GM12891 (cell line): ENCODE measurements at regions not wholly inside any gene's neighbourhood (a gene's known extent, or its start where the extent isn't known, plus 50 kb on each side); places are given as distances from the start of the nearest gene placed in this dataset.
"Not testable (repeated sequence)": the region's sequence is repeated elsewhere in the genome, so short reads cannot be mapped to it uniquely, and the experiment has no call there.

Source experiments
- DNase-seq: peaks from one replicate; pipeline ENCODE4 v3.0.0; 2011; ENCODE audit warnings: low spot score; ENCODE audit not compliant: insufficient read length
- FAIRE-seq: peaks from 2 replicates; lab custom pipeline; 2011; peaks lifted over from hg19 to GRCh38; lab: Jason Lieb, UNC
- PAX5 ChIP-seq: IDR thresholded peaks from 2 replicates; pipeline ENCODE4 v1.6.1; 2011; ENCODE audit warnings: low read length, moderate library complexity, mild to moderate bottlenecking; ENCODE audit not compliant: insufficient read depth, severe bottlenecking
- POLR2A ChIP-seq: IDR thresholded peaks from 2 replicates; pipeline ENCODE4 v1.6.1; 2011; ENCODE audit warnings: low read depth, low read length, control low read depth
- POLR2AphosphoS5 ChIP-seq: IDR thresholded peaks from 2 replicates; pipeline ENCODE4 v1.6.1; 2011; ENCODE audit warnings: low read depth, low read length, control low read depth
- POU2F2 ChIP-seq: IDR thresholded peaks from 2 replicates; pipeline ENCODE4 v1.6.1; 2011; ENCODE audit warnings: low read depth, mild to moderate bottlenecking, control low read depth, low read length, moderate library complexity
- SPI1 ChIP-seq: IDR thresholded peaks from 2 replicates; pipeline ENCODE4 v1.6.1; 2011; ENCODE audit warnings: low read depth, low read length, control low read depth
- TAF1 ChIP-seq: IDR thresholded peaks from 2 replicates; pipeline ENCODE4 v1.6.1; 2011; ENCODE audit warnings: low read depth, low read length, control low read depth

DNA sequence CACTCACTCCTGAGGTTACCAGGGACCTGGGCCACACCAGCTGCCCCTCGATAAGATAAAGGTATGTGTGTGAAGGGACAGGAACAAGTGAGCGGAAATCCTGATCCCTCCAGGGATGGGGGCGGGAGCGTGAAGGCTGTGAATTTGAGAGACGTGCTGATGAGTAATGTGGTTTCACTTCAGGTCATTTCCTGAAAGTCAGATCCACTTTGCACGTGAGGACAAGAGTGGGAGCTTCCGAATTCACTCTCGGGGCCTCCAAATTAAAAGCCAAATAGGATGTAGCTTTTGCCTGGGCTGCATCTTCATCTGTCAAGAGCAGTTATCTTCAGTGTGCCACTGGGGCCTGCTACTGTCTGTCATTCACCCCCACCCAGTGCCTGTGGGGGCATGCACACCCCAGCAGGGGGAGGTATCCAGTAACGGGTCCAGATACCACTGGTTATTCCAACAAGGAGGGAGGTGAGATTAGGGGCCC is 87.4 kb upstream of the LHX1 start:
- no peak for FAIRE-seq
- TF ChIP-seq POLR2A (no peak), PAX5 (no peak), TAF1 (no peak), SPI1 (no peak), POU2F2 (no peak), POLR2AphosphoS5 (no peak)
- DNase-seq: no peak

DNA sequence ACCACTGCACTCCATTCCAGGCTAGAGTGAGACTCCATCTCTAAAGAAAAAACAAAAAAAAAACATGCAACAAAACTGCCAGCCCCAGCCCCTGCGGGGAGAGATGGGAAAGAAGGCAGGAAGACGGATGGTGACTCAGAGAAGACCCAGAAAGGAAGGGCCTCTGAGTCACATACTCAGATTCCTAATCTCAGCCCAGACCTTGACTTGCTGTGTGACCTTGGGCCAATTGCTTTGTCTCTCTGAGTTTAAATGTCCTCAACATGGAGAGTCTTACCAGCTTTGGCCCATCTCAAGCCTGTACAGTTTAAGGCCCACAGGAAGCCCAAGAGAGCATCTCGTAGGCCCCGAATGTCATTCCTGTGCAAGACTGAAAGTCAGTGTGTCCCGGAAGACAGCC is 86.5 kb upstream of the LHX1 start:
- DNase-seq (no peak), FAIRE-seq (no peak)
- TF ChIP-seq SPI1: no peak
- TF ChIP-seq POU2F2: no peak
- TF ChIP-seq TAF1: no peak
- no peak for TF ChIP-seq POLR2AphosphoS5
- TF ChIP-seq PAX5: no peak
- TF ChIP-seq POLR2A: no peak

- no peak for DNase-seq
- no peak for FAIRE-seq
- TF ChIP-seq POLR2A (no peak), PAX5 (no peak), POU2F2 (no peak), TAF1 (no peak), POLR2AphosphoS5 (no peak), SPI1 (no peak)
These were observed 86.0 kb upstream of the LHX1 start for GRCh38 chr17:36851250-36851649.

- FAIRE-seq, DNase-seq: not testable (repeated sequence)
These were observed 84.8 kb upstream of the LHX1 start for GRCh38 chr17:36852478-36852877.

DNA sequence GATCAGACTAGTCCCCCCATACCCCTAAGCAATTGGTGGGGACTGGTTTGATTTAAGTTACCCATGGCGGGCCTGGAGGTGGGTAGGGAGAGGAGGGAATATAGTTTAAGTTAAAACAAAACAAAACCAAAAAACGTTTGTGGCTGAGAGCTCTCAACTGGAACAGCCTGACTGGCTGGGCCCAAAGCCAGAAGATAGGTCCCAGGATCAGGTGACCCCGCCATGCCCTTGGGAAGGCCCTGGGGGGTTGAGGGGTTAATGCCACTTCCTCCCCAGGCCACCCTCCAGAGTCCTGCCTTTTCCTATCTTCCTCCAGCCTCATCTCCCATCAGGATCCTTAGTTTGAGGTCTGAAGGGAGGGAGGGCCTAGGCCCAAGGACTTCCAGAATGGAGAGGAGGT is 82.3 kb upstream of the LHX1 start:
- FAIRE-seq (no peak), DNase-seq (no peak)
- TF ChIP-seq POLR2A: no peak
- TF ChIP-seq SPI1: no peak
- TF ChIP-seq POU2F2: no peak
- no peak for TF ChIP-seq POLR2AphosphoS5
- TF ChIP-seq TAF1: no peak
- TF ChIP-seq PAX5: no peak

- TF ChIP-seq POLR2A (no peak), SPI1 (no peak), POLR2AphosphoS5 (no peak), POU2F2 (no peak)
- DNase-seq (no peak), FAIRE-seq (no peak)
These were observed 81.8 kb upstream of the LHX1 start for GRCh38 chr17:36855459-36855858.

DNA sequence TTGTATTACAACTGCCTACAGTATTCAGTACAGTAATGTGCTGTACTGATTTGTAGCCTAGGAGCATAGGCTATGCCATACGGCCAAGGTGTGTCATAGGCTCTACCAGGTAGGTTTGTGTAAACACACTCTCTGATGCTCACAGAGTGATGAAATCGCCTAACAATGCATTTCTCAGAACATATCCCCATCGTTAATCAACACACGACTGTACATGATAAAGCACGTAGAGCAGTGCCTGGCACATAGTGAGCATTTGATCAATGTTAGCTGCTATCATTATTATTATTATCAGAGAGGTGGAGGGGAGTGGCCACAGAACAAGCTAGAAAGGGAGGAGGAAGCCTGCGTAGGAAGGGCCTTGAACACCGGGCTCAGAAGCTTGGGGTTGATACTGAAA is 81.1 kb upstream of the LHX1 start:
- no peak for FAIRE-seq
- no peak for DNase-seq
- TF ChIP-seq POU2F2 (no peak), POLR2A (no peak), POLR2AphosphoS5 (no peak), TAF1 (no peak), PAX5 (no peak), SPI1 (no peak)

DNA sequence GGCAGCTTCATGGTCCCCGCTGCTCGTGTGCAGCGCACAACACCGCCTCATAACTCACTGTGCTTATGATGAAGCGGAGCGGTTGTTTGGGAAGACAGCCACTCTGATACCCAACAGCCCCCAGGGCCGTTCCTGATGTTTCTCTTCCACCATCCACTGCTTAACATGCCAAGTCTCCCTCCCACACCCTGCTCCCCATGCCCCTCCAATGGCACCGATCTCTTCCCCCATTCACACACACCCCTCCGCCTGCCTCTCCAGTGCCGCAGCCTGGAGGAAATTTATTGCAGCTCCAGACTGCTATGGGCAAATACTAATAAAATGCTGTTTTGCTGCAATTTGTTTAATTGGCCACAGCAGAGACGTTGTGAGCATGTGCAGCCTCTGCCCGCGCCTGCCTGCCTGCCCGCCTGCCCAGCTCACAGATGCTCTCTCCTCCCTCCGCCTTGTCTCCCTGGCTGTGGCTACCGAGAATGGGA is 80.3 kb upstream of the LHX1 start:
- no peak for FAIRE-seq
- no peak for TF ChIP-seq PAX5
- no peak for TF ChIP-seq POLR2A
- DNase-seq: no peak

- DNase-seq (no peak), FAIRE-seq (no peak)
- no peak for TF ChIP-seq SPI1
- TF ChIP-seq POLR2AphosphoS5: no peak
- no peak for TF ChIP-seq TAF1
- TF ChIP-seq POU2F2: no peak
- TF ChIP-seq POLR2A: no peak
- no peak for TF ChIP-seq PAX5
These were observed 79.6 kb upstream of the LHX1 start for GRCh38 chr17:36857698-36858097.

DNA sequence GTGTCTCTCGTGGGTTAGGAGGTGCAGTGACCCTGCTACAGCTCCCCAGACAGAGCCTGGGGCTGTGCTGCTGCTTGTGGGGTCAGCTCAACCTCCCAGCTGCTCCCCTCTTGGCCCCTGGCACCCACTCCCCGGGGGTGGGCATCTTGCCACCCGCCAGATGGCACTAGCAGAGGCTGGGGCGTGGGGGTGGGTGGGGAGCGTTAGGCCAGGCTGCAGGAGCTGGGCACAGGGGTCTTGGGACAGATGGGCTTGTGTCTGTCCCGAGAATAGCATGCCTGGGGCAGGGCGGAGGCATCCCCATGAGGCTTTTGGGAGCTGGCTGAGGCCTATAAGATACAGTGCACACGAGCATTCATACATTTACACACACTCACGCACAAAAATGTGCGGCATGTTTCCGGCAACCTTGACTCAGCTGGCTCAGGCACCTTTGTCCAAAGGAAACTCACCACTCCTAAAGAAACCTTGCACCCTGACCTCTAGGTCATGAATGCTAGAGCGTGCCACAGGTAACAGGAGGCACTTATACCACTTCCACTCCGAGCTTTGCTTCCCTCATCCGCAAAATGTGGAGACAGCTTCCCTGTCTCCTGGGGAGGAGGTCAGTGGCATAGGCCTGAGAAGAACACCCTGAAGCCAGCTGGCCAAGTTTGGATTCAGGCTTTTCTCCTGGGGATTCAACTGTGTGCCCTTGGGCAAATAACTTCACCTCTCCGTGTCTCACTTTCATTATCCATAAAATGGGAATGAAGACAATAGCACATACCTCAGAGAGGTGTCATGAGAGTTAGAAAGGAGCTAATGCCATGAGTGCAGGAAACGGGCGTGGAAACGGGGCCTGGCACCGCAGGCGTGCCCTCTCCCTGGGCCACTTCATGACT is 78.9 kb upstream of the LHX1 start:
- no peak for FAIRE-seq
- no peak for TF ChIP-seq POLR2AphosphoS5
- TF ChIP-seq POLR2A: no peak
- no peak for TF ChIP-seq SPI1
- no peak for TF ChIP-seq POU2F2
- no peak for TF ChIP-seq TAF1
- TF ChIP-seq PAX5: no peak
- no peak for DNase-seq

- TF ChIP-seq TAF1 (no peak), POLR2A (no peak), PAX5 (no peak), POLR2AphosphoS5 (no peak), POU2F2 (no peak), SPI1 (no peak)
- no peak for DNase-seq
- no peak for FAIRE-seq
These were observed 78.3 kb upstream of the LHX1 start for GRCh38 chr17:36859003-36859300.
